ENCODE measurements at regions not wholly inside any gene's neighbourhood (a gene's known extent, or its start where the extent isn't known, plus 50 kb on each side); places are given as distances from the start of the nearest gene placed in this dataset.

DNA sequence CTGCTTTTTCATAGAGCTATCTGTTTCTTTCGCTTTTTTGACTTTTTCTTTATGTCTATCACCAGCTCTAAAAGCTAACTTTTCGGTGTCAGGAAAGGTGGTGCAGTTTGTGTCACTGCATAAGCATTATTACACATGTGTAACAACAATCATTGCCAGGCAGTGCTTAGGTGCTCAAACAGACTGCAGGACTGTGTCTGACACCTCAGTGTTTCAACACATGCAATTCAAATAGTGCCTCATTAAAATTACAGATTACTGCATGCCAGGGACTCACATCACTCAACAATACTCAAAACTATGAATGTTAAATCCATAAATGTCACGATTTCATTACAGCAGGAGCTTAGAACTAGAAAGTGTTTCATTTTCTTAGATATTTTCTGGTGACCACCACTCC is 265.3 kb upstream of the SMIM30 start:
- intact Hi-C loops (cut with DNase I, micrococcal nuclease) = no loop called here
- ATAC-seq = no peak
- H3K36me3 ChIP-seq (ENCODE audit: low read depth) = no peaks in the 10 kb centered on the region
- no peaks in the 10 kb centered on the region for H3K9me3 ChIP-seq
- DNase-seq = no peak
- H3K4me1 ChIP-seq (ENCODE audit: low read depth) = no peaks in the 10 kb centered on the region
- no peak overlapping the region for H3K4me3 ChIP-seq
- TF ChIP-seq, protein P1, sequence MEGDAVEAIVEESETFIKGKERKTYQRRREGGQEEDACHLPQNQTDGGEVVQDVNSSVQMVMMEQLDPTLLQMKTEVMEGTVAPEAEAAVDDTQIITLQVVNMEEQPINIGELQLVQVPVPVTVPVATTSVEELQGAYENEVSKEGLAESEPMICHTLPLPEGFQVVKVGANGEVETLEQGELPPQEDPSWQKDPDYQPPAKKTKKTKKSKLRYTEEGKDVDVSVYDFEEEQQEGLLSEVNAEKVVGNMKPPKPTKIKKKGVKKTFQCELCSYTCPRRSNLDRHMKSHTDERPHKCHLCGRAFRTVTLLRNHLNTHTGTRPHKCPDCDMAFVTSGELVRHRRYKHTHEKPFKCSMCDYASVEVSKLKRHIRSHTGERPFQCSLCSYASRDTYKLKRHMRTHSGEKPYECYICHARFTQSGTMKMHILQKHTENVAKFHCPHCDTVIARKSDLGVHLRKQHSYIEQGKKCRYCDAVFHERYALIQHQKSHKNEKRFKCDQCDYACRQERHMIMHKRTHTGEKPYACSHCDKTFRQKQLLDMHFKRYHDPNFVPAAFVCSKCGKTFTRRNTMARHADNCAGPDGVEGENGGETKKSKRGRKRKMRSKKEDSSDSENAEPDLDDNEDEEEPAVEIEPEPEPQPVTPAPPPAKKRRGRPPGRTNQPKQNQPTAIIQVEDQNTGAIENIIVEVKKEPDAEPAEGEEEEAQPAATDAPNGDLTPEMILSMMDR (IDR thresholded peaks at IDR 0.05) = no peak

DNA sequence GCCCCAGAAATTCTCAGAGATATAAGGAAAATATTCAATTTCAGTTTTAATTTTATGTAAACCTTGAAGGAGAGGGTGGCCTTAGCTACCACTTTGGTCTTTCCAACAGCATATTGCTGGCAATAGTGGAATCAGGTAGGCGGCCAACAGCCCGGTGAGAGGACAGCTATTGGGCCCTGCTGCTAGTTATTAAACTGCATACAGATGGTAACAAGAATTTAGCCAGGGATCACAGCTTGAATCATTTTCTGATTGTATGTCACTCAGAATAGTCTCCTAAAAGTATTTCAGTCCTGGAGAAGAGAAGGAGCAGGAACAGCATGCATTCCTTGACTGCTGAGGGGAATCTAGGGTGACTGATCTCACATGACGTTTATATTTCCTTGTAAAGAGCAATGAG is 261.4 kb upstream of the SMIM30 start:
- Histone ChIP-seq H3K4me3 (no peak overlapping the region), H3K4me1 (ENCODE audit: low read depth) (no peaks in the 10 kb centered on the region), H3K9me3 (no peaks in the 10 kb centered on the region), H3K36me3 (ENCODE audit: low read depth) (no peaks in the 10 kb centered on the region)
- TF ChIP-seq, protein P1 (IDR thresholded peaks at IDR 0.05) = no peak
- no peak for DNase-seq
- ATAC-seq = no peak
- intact Hi-C loops (cut with DNase I, micrococcal nuclease) = no loop called here

DNA sequence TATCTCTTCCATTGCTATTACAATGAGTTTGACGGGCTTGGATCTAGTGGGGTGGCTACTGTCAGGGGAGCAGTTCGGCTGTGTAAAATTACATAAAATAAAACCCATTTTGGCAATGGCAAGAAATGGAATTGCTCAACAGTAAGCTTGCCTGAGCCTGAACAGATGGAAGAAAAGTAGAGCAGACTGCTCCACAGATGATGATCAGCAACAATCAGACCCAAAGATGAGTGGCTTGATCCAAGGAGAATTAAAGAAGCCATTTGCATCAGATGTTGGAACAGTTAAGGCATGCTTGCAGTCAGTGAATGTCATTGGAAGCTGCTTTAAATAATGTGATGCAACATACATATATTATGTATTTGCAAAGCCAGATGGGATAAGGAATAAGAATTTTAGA is 256.6 kb upstream of the SMIM30 start:
- ATAC-seq (no peak), DNase-seq (no peak)
- no peaks in the 10 kb centered on the region for H3K36me3 ChIP-seq (ENCODE audit: low read depth)
- no peaks in the 10 kb centered on the region for H3K9me3 ChIP-seq
- TF ChIP-seq, protein P1 (IDR thresholded peaks at IDR 0.05) = no peak
- H3K4me1 ChIP-seq (ENCODE audit: low read depth) = no peaks in the 10 kb centered on the region
- intact Hi-C loops (cut with DNase I, micrococcal nuclease) = no loop called here
- no peak overlapping the region for H3K4me3 ChIP-seq

DNA sequence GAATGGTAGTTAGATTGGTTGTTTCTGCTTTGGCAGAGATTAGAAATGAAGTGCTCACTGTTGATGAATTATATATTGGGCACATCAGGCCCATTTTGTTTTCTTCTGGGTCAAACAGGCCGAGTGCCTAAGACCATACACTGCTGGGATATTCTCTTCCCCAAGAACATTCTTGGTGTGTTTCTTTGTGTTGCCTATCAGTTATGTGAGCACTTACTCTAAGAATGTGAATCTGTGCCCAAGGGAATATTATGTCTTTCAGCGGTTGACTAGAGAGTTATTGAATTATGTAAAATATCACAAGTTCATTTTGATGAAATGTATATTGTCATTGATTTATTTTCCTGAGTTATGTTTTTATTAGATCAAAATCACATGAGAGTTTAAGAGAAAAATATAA is 255.5 kb upstream of the SMIM30 start:
- DNase-seq (no peak), ATAC-seq (no peak)
- Histone ChIP-seq H3K4me1 (ENCODE audit: low read depth) (no peaks in the 10 kb centered on the region), H3K36me3 (ENCODE audit: low read depth) (no peaks in the 10 kb centered on the region), H3K9me3 (no peaks in the 10 kb centered on the region), H3K4me3 (no peak overlapping the region)
- TF ChIP-seq, protein P1 (IDR thresholded peaks at IDR 0.05) = no peak
- intact Hi-C loops (cut with DNase I, micrococcal nuclease) = no loop called here

DNA sequence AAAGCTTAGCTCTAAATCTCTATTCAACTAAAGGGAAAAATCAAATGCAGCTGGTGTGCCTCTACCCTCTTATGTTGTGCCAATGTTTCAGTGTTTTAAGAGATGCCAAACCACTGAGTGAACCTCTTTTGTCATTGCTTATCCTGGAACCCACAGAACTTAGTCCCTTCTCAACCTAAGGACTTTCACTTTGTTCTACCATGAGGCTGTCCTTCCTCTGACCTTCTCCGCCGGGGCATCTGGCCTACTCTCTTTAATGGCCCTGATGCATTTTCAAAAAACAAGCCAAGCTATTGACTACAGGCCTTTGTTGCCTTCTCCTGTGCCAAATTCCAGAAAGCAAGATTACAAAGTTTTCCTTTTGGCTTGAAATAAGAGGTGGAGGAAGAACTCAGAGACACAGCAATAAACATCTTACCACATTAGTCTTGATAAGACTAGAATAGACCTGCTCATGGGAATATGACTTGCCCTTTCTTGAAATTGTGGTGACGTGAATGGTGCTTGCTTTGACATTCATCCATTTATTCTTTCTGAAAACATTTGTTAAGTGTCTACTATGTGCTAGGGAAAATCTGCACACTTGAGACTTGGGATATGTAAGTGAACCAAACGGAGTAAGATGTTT is 253.2 kb upstream of the SMIM30 start:
- Histone ChIP-seq H3K4me3 (no peak overlapping the region), H3K36me3 (ENCODE audit: low read depth) (no peaks in the 10 kb centered on the region), H3K9me3 (no peaks in the 10 kb centered on the region), H3K4me1 (ENCODE audit: low read depth) (no peaks in the 10 kb centered on the region)
- TF ChIP-seq, protein P1 (IDR thresholded peaks at IDR 0.05) = no peak
- no peak for DNase-seq
- intact Hi-C loops (cut with DNase I, micrococcal nuclease) = no loop called here
- no peak for ATAC-seq

DNA sequence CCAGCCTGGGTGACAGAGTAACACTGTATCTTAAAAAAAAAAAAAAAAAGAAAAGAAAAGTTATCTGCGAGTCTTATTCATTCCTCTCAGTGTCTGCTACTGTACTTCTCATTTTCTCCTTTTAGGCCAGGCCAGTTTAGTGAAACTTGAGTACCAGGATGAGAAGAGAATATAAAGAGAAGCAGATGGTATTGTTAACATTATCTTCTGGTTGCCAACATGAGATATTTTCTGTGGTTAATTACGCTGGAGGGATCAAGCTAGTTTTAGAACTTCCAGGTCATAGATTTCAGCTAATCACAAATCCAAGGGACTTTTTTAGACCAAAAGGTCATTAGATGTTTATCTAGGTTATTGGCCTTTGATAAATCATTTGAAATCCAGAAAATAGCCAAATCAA is 252.6 kb upstream of the SMIM30 start:
- no peak for ATAC-seq
- TF ChIP-seq, protein P1 (IDR thresholded peaks at IDR 0.05) = no peak

More for the DNA sequence above, 252.6 kb upstream of the SMIM30 start:
- Histone ChIP-seq H3K36me3 (ENCODE audit: low read depth) (no peaks in the 10 kb centered on the region), H3K9me3 (no peaks in the 10 kb centered on the region), H3K4me3 (no peak overlapping the region), H3K4me1 (ENCODE audit: low read depth) (no peaks in the 10 kb centered on the region)
- DNase-seq = no peak
- intact Hi-C loops (cut with DNase I, micrococcal nuclease) = no loop called here
